ENCODE measurements at regions not wholly inside any gene's neighbourhood (a gene's known extent, or its start where the extent isn't known, plus 50 kb on each side); places are given as distances from the start of the nearest gene placed in this dataset.

DNA sequence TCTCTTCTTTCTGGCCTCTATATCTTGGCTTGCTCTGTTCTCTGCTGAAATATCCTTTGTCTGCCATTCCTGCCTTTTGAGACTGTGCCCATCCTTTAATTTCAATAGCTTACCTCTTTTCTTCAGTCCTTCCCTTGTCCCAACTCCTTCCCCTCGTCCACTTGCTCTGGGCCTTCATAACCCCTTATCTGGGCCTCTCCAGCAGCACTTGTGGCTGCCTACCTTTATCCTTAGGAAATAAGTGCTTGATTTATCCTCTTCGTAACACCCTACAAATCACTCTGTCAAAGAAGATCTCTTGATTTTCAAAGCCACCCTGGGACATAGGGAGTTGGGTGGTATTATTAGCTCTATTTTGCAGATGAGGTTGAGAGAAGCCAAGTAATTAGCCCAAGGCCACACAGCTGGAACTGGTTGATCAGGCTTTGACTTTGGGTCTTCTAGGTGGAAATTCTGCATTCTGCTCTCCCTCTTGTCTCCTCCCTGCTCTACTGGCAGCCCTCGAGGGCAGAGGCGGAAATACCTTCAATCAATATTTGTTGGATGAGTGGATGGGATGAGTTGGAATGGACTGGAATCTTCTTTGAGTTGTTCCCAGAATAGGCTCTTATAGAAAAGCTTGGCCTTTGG lies 84.0 kb upstream of the TLE3 start:
- DNase-seq (ENCODE audit: low read depth): no peak

GRCh38 chr15:70180186-70180875 lies 82.6 kb upstream of the TLE3 start:
- DNase-seq (ENCODE audit: low read depth): no peak

DNA sequence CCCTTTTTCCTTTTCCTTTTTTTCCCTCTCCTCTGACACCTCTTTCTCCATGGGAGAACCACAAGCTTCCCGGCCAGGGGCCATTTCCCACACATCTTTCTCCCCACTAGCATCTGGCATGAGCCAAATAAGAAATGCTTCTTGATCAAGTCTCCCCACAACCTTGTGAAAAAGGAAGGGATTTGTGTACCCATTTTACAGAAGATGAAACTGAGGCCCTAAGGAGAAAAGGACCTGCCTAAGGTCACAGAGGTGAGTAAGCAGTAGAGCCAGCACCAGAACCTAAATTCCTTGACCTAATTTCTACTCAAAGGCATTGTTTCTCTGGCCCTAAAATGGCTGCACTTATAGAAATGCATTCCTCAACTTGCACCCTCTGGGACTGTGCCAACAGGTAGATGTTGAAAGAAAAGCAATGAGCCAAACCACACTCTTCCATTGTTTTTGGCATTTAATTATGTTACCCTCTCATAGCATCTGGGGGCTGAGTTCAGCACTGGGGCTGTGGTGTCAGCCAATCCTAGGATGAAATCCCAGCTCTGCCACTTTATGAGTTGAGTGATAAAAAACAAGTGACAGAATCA lies 81.7 kb upstream of the TLE3 start:
- no peak for DNase-seq (ENCODE audit: low read depth)

DNA sequence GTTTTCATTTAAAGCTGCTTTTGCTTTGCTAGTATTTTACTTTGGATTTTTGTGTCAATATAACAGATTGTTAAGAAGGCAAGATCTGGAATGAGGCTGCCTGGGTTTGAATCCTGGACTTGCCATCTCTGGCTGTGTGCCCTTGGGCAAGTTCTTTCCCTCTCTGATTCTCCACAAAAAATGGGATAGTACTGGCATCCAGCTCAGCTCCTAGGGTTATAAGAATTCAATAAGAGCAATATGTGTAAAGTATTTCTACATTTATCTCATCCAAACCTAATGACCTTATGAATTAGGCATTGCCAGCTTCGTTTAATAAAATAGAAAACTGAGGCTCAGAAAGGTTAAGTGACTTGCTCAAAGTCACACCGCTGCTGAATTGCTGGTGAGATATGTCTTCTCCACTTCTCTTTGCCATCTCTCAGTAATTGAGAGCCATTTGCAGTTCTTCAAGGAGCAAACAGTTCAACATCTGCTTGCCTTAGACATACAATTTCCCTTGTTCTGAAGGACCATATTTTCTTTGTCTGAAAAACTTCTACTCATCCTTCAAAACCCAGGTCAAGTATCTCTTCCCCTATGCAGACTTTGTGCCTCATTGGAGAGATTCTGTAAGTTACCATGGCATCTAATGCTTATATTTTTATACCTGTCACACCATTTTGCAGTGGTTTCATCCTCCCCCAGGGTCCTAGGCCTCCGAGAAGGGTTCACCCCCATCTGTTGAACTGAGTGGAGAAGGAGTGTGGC lies 80.8 kb upstream of the TLE3 start:
- DNase-seq (ENCODE audit: low read depth): no peak

DNA sequence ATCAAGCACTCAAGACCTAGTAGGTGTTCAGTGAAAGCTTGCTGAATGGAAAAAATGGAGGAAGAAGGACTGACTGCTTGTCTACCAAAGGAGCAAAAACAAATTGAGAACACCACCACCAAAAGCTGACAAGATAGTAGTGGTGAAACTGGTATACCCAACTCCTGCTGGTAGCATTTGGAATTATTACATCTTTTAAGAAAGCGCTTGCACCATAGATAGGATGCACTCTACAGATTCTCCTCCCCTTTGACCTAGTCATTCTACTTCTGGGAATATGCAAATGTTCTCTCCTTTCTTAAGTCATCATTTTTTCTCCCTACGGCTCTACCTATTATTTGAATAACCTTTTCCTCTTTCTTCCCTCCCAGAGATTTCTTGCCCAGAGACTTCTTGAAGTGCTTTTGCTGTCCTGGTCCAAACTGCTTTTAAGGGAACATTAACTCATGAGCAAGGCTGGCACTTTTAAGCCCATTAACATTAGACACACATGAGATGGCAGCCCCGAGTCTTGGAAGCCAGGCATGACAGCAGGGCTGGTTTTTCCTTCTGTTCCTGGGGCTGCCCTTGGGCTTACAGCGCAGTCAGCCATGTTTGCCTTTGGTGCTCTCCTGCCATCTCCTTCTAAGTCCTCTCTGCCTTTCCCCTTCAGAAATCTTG lies 75.0 kb upstream of the TLE3 start:
- no peak for DNase-seq (ENCODE audit: low read depth)

DNA sequence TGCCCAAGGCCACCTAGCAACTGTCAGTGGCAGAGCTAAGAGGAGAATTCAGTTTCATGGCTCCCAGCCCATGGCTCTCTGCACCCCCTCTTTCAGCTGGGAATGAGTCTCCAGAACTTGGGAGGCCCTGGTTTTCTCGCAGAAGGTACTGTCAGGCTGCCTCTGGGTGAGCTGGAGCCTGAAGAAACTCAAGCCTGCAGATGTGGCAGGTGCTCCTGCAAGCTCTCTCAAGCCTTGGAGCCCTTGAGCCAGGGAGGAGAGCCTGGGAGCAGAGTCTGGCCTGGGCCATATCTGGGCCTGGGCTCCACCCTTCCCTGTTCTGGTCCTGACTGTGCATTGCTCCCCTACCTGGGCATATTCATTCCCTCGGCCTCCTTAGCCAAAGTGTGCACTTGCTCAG lies 74.4 kb upstream of the TLE3 start:
- DNase-seq (ENCODE audit: low read depth): no peak

DNA sequence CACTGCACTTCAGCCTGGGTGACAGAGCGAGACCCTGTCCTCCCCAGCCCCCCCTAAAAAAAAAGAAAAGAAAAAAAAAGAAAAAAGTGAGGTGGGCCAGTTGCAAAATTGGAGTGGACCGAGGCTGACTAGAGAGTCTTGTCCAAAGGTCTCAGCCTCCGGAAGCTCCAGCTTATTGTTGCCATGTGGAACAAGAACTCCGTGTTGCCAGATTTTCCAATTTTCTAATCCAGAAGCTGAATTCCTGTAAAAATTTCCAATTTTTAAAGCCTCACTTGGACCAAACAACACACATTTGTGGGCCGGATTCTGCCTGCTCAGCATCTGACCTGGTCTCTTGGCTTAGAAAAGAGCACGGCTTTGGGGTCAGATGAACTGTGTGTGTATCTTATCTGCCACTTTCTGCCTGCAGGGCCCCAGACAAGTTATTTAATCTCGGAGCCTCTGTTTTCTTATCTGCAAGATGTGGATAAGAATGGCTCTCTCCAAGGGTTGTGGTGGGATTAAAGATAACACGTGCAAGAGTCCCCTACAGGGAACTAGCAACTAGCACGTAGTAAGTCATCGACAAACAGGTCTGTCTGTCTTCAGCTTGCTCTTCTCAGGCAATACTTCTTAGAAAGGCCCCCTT lies 73.7 kb upstream of the TLE3 start:
- DNase-seq (ENCODE audit: low read depth): no peak

DNA sequence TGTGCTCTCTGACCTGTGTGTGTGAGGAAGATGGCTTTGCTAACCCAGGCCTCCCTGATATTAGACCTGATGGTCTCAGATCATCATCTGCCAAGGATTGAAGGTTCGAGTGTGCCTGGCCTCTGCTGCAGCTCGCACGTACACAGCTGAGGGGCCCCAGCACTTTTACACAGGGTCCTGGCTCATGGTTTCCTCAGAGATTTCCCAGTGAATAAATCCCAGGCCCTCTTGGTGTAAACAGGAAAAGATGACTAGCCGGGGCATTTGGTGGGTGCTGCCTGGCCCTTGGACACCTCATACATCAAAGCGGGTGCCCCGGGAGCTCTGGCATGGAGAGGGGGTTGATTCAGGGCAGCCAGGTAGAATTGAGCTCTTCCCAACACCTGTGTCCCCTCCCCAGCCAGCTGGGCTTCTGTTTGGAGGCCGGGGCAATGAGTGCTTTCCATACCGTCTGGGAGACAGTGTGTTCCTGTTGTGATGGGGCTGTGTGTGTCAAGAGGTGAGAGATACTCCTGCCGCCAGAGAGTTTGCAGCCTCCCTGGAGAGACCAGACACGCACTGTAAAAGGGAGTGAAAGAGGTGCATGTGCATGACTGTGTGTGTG lies 72.5 kb upstream of the TLE3 start:
- no peak for DNase-seq (ENCODE audit: low read depth)

DNA sequence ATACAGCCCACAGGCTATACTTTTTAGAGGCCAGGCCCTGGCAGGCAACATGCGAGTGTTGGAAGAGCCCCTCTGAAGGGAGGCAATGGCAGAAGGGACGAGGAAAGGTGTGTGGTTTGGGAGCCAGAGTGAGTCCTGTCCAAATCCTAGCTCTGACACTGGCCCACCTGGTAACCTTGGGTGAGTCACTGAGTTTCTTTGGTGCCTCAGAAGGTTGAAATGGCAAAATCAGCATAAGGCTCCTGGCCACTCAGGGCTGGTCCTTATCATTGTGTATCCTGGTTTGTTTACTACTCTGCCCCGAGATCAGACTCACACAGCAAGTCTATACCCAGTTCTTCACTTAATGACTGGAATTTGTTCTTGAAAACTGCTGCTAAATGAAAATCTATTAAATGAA lies 71.4 kb upstream of the TLE3 start:
- no peak for DNase-seq (ENCODE audit: low read depth)

DNA sequence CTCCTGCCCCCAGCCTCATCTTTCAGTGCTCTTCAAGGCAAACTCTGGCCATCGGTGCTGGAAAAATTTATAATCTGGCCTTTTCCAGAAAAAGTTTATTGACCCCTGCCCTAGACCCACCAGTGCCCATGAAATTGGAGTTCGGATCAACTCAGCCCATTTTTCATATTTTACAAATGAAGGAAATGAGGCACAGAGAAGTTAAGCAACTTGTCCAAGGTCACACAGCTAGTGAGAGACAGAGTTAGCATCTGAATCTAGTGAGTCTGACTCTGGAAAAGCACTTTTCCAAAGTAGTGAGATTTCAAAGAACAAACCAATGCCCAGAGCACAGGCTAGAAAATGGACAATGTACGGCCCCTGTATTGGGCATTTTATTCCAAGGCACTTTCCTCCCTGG lies 69.4 kb upstream of the TLE3 start:
- no peak for DNase-seq (ENCODE audit: low read depth)

- no peak for DNase-seq (ENCODE audit: low read depth)
Observed at GRCh38 chr15:70166506-70167087, 68.9 kb upstream of the TLE3 start.

GRCh38 chr15:70165716-70166284 lies 68.1 kb upstream of the TLE3 start:
- DNase-seq (ENCODE audit: low read depth): no peak

DNA sequence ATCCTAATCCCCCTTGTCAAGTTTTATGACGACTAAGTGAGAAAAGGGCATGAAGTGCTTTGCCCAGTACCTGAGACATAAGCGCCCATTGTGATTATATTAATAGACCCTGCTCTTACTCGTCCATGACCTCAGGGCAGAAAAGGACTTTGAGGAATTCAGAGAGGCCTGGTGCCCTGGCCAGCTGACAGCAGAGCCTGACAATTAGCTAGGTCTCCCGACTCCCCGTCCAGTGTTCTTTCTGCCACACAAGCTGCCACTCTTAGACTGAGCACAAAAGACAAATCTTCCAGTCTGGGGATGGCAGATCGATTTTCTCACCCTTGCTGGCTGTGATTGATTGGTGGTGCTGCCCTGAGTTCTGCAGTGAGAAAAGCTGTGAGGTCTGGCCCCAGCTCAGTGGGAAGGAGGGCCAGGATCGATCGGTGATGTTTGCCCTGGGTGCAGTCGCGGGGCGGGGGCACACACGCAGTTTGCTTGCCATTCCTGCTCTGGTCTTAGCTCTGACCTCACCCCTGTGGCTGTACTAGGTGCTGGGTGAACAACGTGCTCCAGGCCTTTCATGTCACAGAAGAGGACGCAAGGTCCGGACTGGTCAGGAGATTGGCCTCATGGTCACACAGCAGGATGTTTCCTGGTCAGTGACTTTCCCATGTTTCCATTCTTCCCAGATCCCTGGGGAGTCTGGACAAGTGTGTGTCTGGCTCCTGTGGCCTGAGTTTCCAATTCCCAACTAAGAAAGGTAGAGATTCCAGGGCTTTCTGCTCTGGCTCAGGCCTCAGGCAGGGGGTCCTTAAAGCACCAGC lies 67.4 kb upstream of the TLE3 start:
- no peak for DNase-seq (ENCODE audit: low read depth)

- DNase-seq (ENCODE audit: low read depth): no peak
Observed at GRCh38 chr15:70164156-70164900, 66.6 kb upstream of the TLE3 start.

DNA sequence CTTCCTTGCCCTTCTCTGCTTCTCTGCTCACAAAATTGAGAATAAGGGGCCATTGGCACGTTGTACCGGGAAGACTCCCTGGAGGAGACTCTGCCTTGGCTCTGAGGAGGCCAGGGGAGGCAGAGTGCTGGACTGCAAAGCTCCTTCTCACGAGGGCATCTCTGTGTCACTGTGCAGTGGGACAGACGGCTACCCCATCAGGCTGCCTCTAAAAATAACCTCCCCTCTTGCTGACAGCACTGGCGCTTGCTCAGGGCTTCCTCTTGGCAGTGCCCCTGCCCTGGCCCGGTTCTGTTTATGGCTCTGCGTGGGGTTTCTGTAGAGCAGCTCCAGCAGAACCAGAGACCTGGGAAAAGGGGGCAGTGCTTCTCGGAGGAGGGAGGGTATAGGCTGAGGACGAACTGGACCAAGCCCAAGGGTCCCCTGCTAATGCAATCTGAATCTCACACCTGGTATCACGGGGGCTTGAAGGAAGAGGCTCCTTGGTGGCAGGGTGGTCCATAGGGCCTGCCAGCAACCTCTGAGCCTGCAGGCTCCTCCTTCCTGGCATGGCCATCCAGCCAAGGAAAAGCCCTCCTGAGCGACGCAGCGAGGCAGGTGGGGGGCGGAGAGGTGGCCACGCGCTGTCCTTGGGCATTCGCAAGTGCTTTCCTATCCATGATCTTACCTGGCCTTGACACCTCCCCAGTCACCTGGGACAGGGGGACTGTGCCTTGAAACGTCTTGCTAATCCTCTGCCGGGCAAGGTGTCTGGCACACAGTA lies 63.3 kb upstream of the TLE3 start:
- no peak for DNase-seq (ENCODE audit: low read depth)

- no peak for DNase-seq (ENCODE audit: low read depth)
Observed at GRCh38 chr15:70160267-70160666, 62.5 kb upstream of the TLE3 start.

- DNase-seq (ENCODE audit: low read depth): no peak
Observed at GRCh38 chr15:70159713-70160009, 61.9 kb upstream of the TLE3 start.

GRCh38 chr15:70159001-70159712 lies 61.4 kb upstream of the TLE3 start:
- no peak for DNase-seq (ENCODE audit: low read depth)

Data from activated T-cell treated with anti-CD3 and anti-CD28 coated beads for 48 hours (primary cell).